HCT116 (cell line): ENCODE measurements at regions not wholly inside any gene's neighbourhood (a gene's known extent, or its start where the extent isn't known, plus 50 kb on each side); places are given as distances from the start of the nearest gene placed in this dataset.

Experiments
- ATAC-seq: fragments of 200-7000 bp; cut with Tn5 transposase; 2 replicates; pipeline ENCODE4 v1.9.1; 2020; ENCODE audit warnings: mild to moderate bottlenecking, moderate library complexity
- BruUV-seq: library from RNA; stranded (reverse); fragments of 400-500 nt; replicated peaks from 2 replicates; lab custom pipeline; 2021; lab: Mats Ljungman, UMichigan
- CTCF ChIA-PET: fragments of 300-600 bp; sonication (Branson Sonifier 250); formaldehyde crosslinking; loops from one replicate; lab custom pipeline; 2021; ENCODE audit warnings: antibody characterized with exemption; lab: Charles Lee
- POLR2A ChIA-PET: fragments of 300-600, 350-600 bp; sonication (Branson Sonifier 250); formaldehyde crosslinking; loops from one replicate; lab custom pipeline; 2021; ENCODE audit warnings: antibody characterized with exemption; lab: Charles Lee
- RAD21 ChIA-PET, 2 experiments: fragments of 300-600 bp; sonication (Branson Sonifier 250); formaldehyde crosslinking; loops; one replicate each; lab custom pipeline; 2023; ENCODE audit warnings: low total read pairs in 2 of 2; ENCODE audit not compliant: uncharacterized antibody in 2 of 2, unreplicated experiment in 2 of 2, low non-redundant PET in 1 of 2; lab: Charles Lee
- DNase-seq: peaks from one replicate; pipeline ENCODE4 v3.0.0-alpha.2; 2010; ENCODE audit warnings: low read depth, low spot score
- H2AFZ ChIP-seq: fragments of 200-600 bp; shearing (Covaris generic), sonication (generic); 2 replicates; pipeline ENCODE4 v1.6.1; 2017; ENCODE audit warnings: low read depth, mixed run types, mixed read lengths, antibody characterized with exemption, low read length; ENCODE audit not compliant: poor library complexity, severe bottlenecking
- H3K27ac ChIP-seq: 2 replicates; pipeline ENCODE4 v1.5.1; 2012; ENCODE audit warnings: low read depth, low read length
- H3K27me3 ChIP-seq: fragments of 200-600 bp; sonication (generic); 2 replicates; pipeline ENCODE4 v1.6.1; 2016; ENCODE audit warnings: mixed run types, low read length, mixed read lengths; ENCODE audit not compliant: insufficient read depth
- H3K36me3 ChIP-seq, 2 experiments: fragments of 200-500 bp in 1 of 2; fragments of 200-600 bp in 1 of 2; sonication (Bioruptor generic) in 1 of 2; sonication (generic) in 1 of 2; 2 replicates each; pipeline versions ENCODE4 v1.5.1 to v1.6.1; 2014 to 2016; ENCODE audit warnings: low read length in 2 of 2, inconsistent platforms in 1 of 2, mixed read lengths in 1 of 2, mixed run types in 1 of 2; ENCODE audit not compliant: insufficient read depth in 2 of 2, control insufficient read depth in 1 of 2
- H3K4me1 ChIP-seq, 2 experiments: fragments of 200-600 bp in 1 of 2; sonication (generic) in 1 of 2; 2 replicates each; pipeline versions ENCODE4 v1.5.1 to v1.6.1; 2012 to 2017; ENCODE audit warnings: low read length in 2 of 2, inconsistent platforms in 1 of 2, mild to moderate bottlenecking in 1 of 2, mixed read lengths in 1 of 2, mixed run types in 1 of 2, moderate library complexity in 1 of 2; ENCODE audit not compliant: insufficient read depth in 2 of 2, control insufficient read depth in 1 of 2
- H3K4me2 ChIP-seq: fragments of 200-600 bp; sonication (generic); 2 replicates; pipeline ENCODE4 v1.6.1; 2017; ENCODE audit warnings: mixed run types, low read length, mixed read lengths
- H3K4me3 ChIP-seq, 2 experiments: fragments of 200-600 bp in 1 of 2; sonication (generic) in 1 of 2; replicated peaks in 1 of 2; 2 replicates each; pipeline ENCODE4 v1.5.1; 2011 to 2016; ENCODE audit warnings: low read length in 2 of 2, control low read depth in 1 of 2, low read depth in 1 of 2, mild to moderate bottlenecking in 1 of 2, mixed read lengths in 1 of 2, mixed run types in 1 of 2
- H3K79me2 ChIP-seq: fragments of 200-600 bp; sonication (generic); 2 replicates; pipeline ENCODE4 v1.6.1; 2017; ENCODE audit warnings: mild to moderate bottlenecking, mixed run types, low read length, moderate library complexity, mixed read lengths; ENCODE audit not compliant: insufficient read depth
- H3K9ac ChIP-seq: fragments of 200-600 bp; sonication (generic); 2 replicates; pipeline ENCODE4 v1.6.1; 2016; ENCODE audit warnings: low read length, mixed read lengths
- H3K9me2 ChIP-seq: fragments of 200-600 bp; sonication (generic), shearing (Covaris generic); 2 replicates; pipeline ENCODE4 v1.6.1; 2017; ENCODE audit warnings: mixed run types, mild to moderate bottlenecking, moderate library complexity; ENCODE audit not compliant: insufficient read depth
- H3K9me3 ChIP-seq, 2 experiments: fragments of 200-500 bp in 1 of 2; fragments of 200-600 bp in 1 of 2; sonication (Bioruptor generic) in 1 of 2; sonication (generic) in 1 of 2; 2 replicates each; pipeline ENCODE4 v1.6.1; 2014 to 2017; ENCODE audit warnings: low read length in 2 of 2, mixed read lengths in 2 of 2, inconsistent platforms in 1 of 2, low read depth in 1 of 2, mild to moderate bottlenecking in 1 of 2, mixed run types in 1 of 2, moderate library complexity in 1 of 2; ENCODE audit not compliant: control insufficient read depth in 1 of 2, insufficient read depth in 1 of 2
- H4K20me1 ChIP-seq: fragments of 200-600 bp; sonication (generic), shearing (Covaris generic); 2 replicates; pipeline ENCODE4 v1.6.1; 2017; ENCODE audit warnings: mixed run types, mild to moderate bottlenecking, moderate library complexity; ENCODE audit not compliant: insufficient read depth
- CBX3 ChIP-seq: IDR thresholded peaks from 2 replicates; pipeline ENCODE4 v1.6.1; 2012; ENCODE audit warnings: low read depth
- CEBPB ChIP-seq: IDR thresholded peaks from 2 replicates; pipeline ENCODE4 v1.6.1; 2012; ENCODE audit warnings: low read depth
- EGR1 ChIP-seq: IDR thresholded peaks from 2 replicates; pipeline ENCODE4 v1.6.1; 2012; ENCODE audit warnings: low read depth
- ELF1 ChIP-seq: IDR thresholded peaks from 2 replicates; pipeline ENCODE4 v1.6.1; 2012; ENCODE audit warnings: low read depth, borderline replicate concordance
- EZH2 ChIP-seq: fragments of 200-600 bp; sonication (generic); IDR thresholded peaks from 2 replicates; pipeline ENCODE4 v1.6.1; 2017; ENCODE audit warnings: antibody characterized with exemption, mixed run types
- EZH2phosphoT487 ChIP-seq: fragments of 200-600 bp; IDR thresholded peaks from 2 replicates; pipeline ENCODE4 v1.6.1; 2018; ENCODE audit warnings: antibody characterized with exemption, borderline replicate concordance
- POLR2A ChIP-seq: IDR thresholded peaks from 2 replicates; pipeline ENCODE4 v1.7.0; 2011; ENCODE audit warnings: borderline replicate concordance; ENCODE audit not compliant: insufficient read depth, insufficient read length; ENCODE audit errors: extremely low read depth
- RAD21 ChIP-seq: IDR thresholded peaks from 2 replicates; pipeline ENCODE4 v1.6.1; 2012; ENCODE audit warnings: low read depth, mild to moderate bottlenecking
- TCF7L2 ChIP-seq: IDR thresholded peaks from 2 replicates; pipeline ENCODE4 v1.7.0; 2011; ENCODE audit warnings: borderline replicate concordance, inconsistent platforms; ENCODE audit not compliant: insufficient read depth, insufficient read length; ENCODE audit errors: extremely low read depth
- intact Hi-C: fragments of 100-400 bp; cut with micrococcal nuclease; formaldehyde crosslinking; loops from 2 replicates; pipeline ENCODE4 v1.10.0; 2022
- TF ChIP-seq, protein P1 (sequence below): IDR thresholded peaks from 2 replicates; pipeline ENCODE4 v1.6.1; 2012
- TF ChIP-seq, protein P2 (sequence below): IDR thresholded peaks from 2 replicates; pipeline ENCODE4 v1.6.1; 2011; ENCODE audit warnings: mild to moderate bottlenecking, low read length, moderate library complexity; ENCODE audit not compliant: insufficient replicate concordance; ENCODE audit errors: extremely low read depth

DNA sequence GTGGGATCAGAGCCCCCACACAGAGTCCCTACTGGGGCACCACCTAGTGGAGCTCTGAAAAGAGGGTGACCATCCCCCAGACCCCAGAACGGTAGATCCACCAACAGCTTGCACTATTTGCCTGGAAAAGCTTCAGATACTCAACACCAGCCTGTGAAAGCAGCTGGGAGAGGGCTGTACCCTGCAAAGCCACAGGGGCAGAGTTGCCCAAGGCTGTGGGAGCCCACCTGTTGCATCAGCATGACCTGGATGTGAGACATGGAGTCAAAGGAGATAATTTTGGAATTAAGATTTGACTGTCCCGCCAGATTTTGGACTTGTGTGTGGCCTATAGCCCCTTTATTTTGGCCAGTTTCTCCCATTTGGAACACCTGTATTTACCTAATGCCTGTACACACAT is 260.4 kb downstream of the TBX18 start:
- BruUV-seq: no TSS peak
- TF ChIP-seq RAD21 (no peak), ELF1 (no peak), EZH2phosphoT487 (no peak), CEBPB (no peak), TCF7L2 (no peak), POLR2A (no peak), CBX3 (no peak), EZH2 (no peak), EGR1 (no peak)
- TF ChIP-seq, protein P1, sequence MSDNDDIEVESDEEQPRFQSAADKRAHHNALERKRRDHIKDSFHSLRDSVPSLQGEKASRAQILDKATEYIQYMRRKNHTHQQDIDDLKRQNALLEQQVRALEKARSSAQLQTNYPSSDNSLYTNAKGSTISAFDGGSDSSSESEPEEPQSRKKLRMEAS: no peak
- TF ChIP-seq, protein P2, sequence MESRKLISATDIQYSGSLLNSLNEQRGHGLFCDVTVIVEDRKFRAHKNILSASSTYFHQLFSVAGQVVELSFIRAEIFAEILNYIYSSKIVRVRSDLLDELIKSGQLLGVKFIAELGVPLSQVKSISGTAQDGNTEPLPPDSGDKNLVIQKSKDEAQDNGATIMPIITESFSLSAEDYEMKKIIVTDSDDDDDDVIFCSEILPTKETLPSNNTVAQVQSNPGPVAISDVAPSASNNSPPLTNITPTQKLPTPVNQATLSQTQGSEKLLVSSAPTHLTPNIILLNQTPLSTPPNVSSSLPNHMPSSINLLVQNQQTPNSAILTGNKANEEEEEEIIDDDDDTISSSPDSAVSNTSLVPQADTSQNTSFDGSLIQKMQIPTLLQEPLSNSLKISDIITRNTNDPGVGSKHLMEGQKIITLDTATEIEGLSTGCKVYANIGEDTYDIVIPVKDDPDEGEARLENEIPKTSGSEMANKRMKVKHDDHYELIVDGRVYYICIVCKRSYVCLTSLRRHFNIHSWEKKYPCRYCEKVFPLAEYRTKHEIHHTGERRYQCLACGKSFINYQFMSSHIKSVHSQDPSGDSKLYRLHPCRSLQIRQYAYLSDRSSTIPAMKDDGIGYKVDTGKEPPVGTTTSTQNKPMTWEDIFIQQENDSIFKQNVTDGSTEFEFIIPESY: no peak
- DNase-seq (no peak), ATAC-seq (no peak)
- intact Hi-C loops: no loop called here
- Histone ChIP-seq H4K20me1 (no peaks in the 10 kb centered on the region), H3K27me3 (no peaks in the 10 kb centered on the region), H3K4me1 (no peaks in the 10 kb centered on the region), H2AFZ (no peak overlapping the region), H3K79me2 (no peaks in the 10 kb centered on the region), H3K9ac (no peak overlapping the region), H3K9me3 (no peaks in the 10 kb centered on the region), H3K27ac (no peak overlapping the region), H3K9me2 (no peaks in the 10 kb centered on the region), H3K36me3 (no peaks in the 10 kb centered on the region), H3K4me2 (no peak overlapping the region), H3K4me3 (no peak overlapping the region)
- CTCF ChIA-PET: no interaction called here
- POLR2A ChIA-PET: no interaction called here
- RAD21 ChIA-PET: no interaction called here
